AG04449 (cell line): ENCODE measurements at regions not wholly inside any gene's neighbourhood (a gene's known extent, or its start where the extent isn't known, plus 50 kb on each side); places are given as distances from the start of the nearest gene placed in this dataset.

Experiments used
- CTCF ChIA-PET: fragments of 350-600 bp; formaldehyde crosslinking; extraction: SDS; loops from one replicate; lab custom pipeline; 2021; ENCODE audit warnings: antibody characterized with exemption; lab: Yijun Ruan, JAX
- POLR2A ChIA-PET: fragments of 400-600, 350-600 bp; formaldehyde crosslinking; extraction: SDS; loops from one replicate; lab custom pipeline; 2020; ENCODE audit warnings: antibody characterized with exemption, inconsistent platforms; lab: Yijun Ruan, JAX
- DNase-seq: peaks from one replicate; pipeline ENCODE4 v3.0.0-alpha.2; 2010; ENCODE audit warnings: low read depth, low spot score
- H3K4me3 ChIP-seq: 2 replicates; pipeline ENCODE4 v1.5.1; 2011; ENCODE audit warnings: low read depth, mild to moderate bottlenecking, control low read depth, low read length
- CTCF ChIP-seq: IDR thresholded peaks from one replicate; pipeline ENCODE4 v1.5.1; 2011; ENCODE audit warnings: mild to moderate bottlenecking, moderate library complexity, low read length, control low read depth, inconsistent platforms; ENCODE audit not compliant: insufficient read depth; ENCODE audit errors: missing control alignments

GRCh38 chr14:38070061-38070588 lies 137.6 kb upstream of the SSTR1 start:
- TF ChIP-seq CTCF, result no peak
- POLR2A ChIA-PET, result no interaction called here
- CTCF ChIA-PET, result no interaction called here
- no peak overlapping the region for H3K4me3 ChIP-seq
- DNase-seq, result no peak

DNA sequence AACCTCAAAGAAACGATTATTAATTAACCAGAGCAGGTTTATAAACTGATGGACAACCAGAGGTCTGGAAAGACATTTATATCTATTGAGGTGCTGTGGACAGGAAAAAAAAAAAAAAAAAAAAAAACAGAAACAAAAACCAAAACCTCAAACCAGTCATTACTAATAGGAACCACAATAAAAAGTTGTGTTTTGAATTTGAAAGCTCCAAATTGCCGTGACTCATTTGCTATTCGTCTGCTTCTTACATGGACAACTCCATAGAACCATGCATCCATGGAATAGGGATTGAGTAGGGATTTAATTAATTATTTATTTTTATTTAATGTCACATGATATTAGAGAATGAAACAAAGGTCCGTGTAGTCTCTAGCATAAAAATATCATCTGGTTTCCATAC lies 134.1 kb upstream of the SSTR1 start:
- no peak for TF ChIP-seq CTCF
- ChIA-PET POLR2A (interaction anchor here (0.6 kb wide), 1 partner anchor 31 kb away, joined by 3 read pairs; no protein-coding TSS in a partner anchor), CTCF (no interaction called here)
- H3K4me3 ChIP-seq, result no peak overlapping the region
- DNase-seq, result no peak

DNA sequence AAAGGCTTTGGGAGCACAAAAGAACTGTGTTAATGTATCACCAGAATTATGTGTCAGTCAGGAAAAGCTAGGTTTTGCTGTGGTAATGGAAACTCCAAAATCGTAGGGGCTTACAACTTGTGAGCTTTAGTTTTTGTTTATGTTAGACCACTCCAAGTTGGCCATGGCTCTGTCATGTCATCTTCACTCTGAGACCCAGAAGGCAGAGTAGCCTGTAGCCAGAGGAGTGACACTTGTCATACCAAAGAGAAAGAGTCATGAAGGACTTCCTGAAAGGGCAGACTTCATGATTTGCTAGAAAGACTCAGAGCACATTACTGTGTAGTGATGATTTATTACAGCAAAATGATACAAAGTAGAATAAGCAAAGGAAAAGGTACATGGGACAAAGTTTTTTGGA lies 133.6 kb upstream of the SSTR1 start:
- ChIA-PET POLR2A (no interaction called here), CTCF (no interaction called here)
- no peak overlapping the region for H3K4me3 ChIP-seq
- no peak for TF ChIP-seq CTCF
- no peak for DNase-seq

GRCh38 chr14:38074754-38075153 lies 132.9 kb upstream of the SSTR1 start:
- H3K4me3 ChIP-seq, result no peak overlapping the region
- DNase-seq, result no peak
- ChIA-PET POLR2A (no interaction called here), CTCF (no interaction called here)
- TF ChIP-seq CTCF, result no peak

GRCh38 chr14:38078393-38078792 lies 129.3 kb upstream of the SSTR1 start:
- no peak for TF ChIP-seq CTCF
- DNase-seq, result no peak
- ChIA-PET CTCF (interaction anchor here (1.0 kb wide), 1 partner anchor 14 kb away, joined by 3 read pairs; no protein-coding TSS in a partner anchor), POLR2A (no interaction called here)
- H3K4me3 ChIP-seq, result no peak overlapping the region

- no peak for TF ChIP-seq CTCF
- no peak overlapping the region for H3K4me3 ChIP-seq
- CTCF ChIA-PET, result interaction anchor here (1.0 kb wide), 1 partner anchor 13 kb away, joined by 3 read pairs; no protein-coding TSS in a partner anchor
- POLR2A ChIA-PET, result no interaction called here
- DNase-seq, result peak; percentile 33
These were observed 128.4 kb upstream of the SSTR1 start for GRCh38 chr14:38079268-38079667.
